ENCODE measurements at regions not wholly inside any gene's neighbourhood (a gene's known extent, or its start where the extent isn't known, plus 50 kb on each side); places are given as distances from the start of the nearest gene placed in this dataset.

GRCh38 chr6:134706153-134706552 lies 243.7 kb downstream of the ALDH8A1 start:
- no peaks in the 10 kb centered on the region for H3K4me1 Mint-ChIP-seq
- ChIA-PET CTCF (interaction anchor here (0.9 kb wide), 1 partner anchor 35 kb away, joined by 3 read pairs; no protein-coding TSS in a partner anchor), POLR2A (no interaction called here)
- no peak for DNase-seq
- H3K9me3 Mint-ChIP-seq = no peaks in the 10 kb centered on the region
- no peak overlapping the region for H3K4me3 Mint-ChIP-seq
- peaks cover 13% of the 10 kb centered on the region for H3K27me3 Mint-ChIP-seq
- H3K27ac Mint-ChIP-seq = no peak overlapping the region
- no peaks in the 10 kb centered on the region for H3K36me3 Mint-ChIP-seq (ENCODE audit: low read depth)

GRCh38 chr6:134703206-134703605 lies 246.7 kb downstream of the ALDH8A1 start:
- ChIA-PET POLR2A (no interaction called here), CTCF (no interaction called here)
- no peak overlapping the region for H3K4me3 Mint-ChIP-seq
- peaks cover 11% of the 10 kb centered on the region for H3K27me3 Mint-ChIP-seq
- H3K9me3 Mint-ChIP-seq = no peaks in the 10 kb centered on the region
- H3K27ac Mint-ChIP-seq = no peak overlapping the region
- no peaks in the 10 kb centered on the region for H3K4me1 Mint-ChIP-seq
- no peak for DNase-seq
- H3K36me3 Mint-ChIP-seq (ENCODE audit: low read depth) = no peaks in the 10 kb centered on the region

- CTCF ChIA-PET = no interaction called here
- H3K4me3 Mint-ChIP-seq = no peak overlapping the region
- no peaks in the 10 kb centered on the region for H3K36me3 Mint-ChIP-seq (ENCODE audit: low read depth)
- POLR2A ChIA-PET = no interaction called here
- peaks cover 6% of the 10 kb centered on the region for H3K27me3 Mint-ChIP-seq
- no peak for DNase-seq
- H3K27ac Mint-ChIP-seq = no peak overlapping the region
- no peaks in the 10 kb centered on the region for H3K9me3 Mint-ChIP-seq
- no peaks in the 10 kb centered on the region for H3K4me1 Mint-ChIP-seq
Observed at GRCh38 chr6:134702279-134702678, 247.6 kb downstream of the ALDH8A1 start.

GRCh38 chr6:134701301-134701700 lies 248.6 kb downstream of the ALDH8A1 start:
- no peaks in the 10 kb centered on the region for H3K4me1 Mint-ChIP-seq
- peaks cover 3% of the 10 kb centered on the region for H3K27me3 Mint-ChIP-seq
- POLR2A ChIA-PET = no interaction called here
- CTCF ChIA-PET = no interaction called here
- DNase-seq = no peak
- no peak overlapping the region for H3K27ac Mint-ChIP-seq
- H3K36me3 Mint-ChIP-seq (ENCODE audit: low read depth) = no peaks in the 10 kb centered on the region
- no peaks in the 10 kb centered on the region for H3K9me3 Mint-ChIP-seq
- no peak overlapping the region for H3K4me3 Mint-ChIP-seq

GRCh38 chr6:134698228-134698627 lies 251.7 kb downstream of the ALDH8A1 start:
- H3K27ac Mint-ChIP-seq = no peak overlapping the region
- ChIA-PET CTCF (no interaction called here), POLR2A (no interaction called here)
- H3K9me3 Mint-ChIP-seq = no peaks in the 10 kb centered on the region
- no peaks in the 10 kb centered on the region for H3K36me3 Mint-ChIP-seq (ENCODE audit: low read depth)
- no peak for DNase-seq
- no peaks in the 10 kb centered on the region for H3K4me1 Mint-ChIP-seq
- H3K27me3 Mint-ChIP-seq = peaks cover 13% of the 10 kb centered on the region
- H3K4me3 Mint-ChIP-seq = no peak overlapping the region

- Mint-ChIP-seq H3K36me3 (ENCODE audit: low read depth) (no peaks in the 10 kb centered on the region), H3K4me3 (no peak overlapping the region), H3K27me3 (peaks cover 34% of the 10 kb centered on the region), H3K9me3 (no peaks in the 10 kb centered on the region), H3K4me1 (no peaks in the 10 kb centered on the region), H3K27ac (no peak overlapping the region)
- ChIA-PET POLR2A (no interaction called here), CTCF (no interaction called here)
- DNase-seq = no peak
Observed at GRCh38 chr6:134692008-134692407, 257.9 kb downstream of the ALDH8A1 start.

- Mint-ChIP-seq H3K4me1 (no peaks in the 10 kb centered on the region), H3K9me3 (no peaks in the 10 kb centered on the region), H3K27me3 (peaks cover 31% of the 10 kb centered on the region), H3K36me3 (ENCODE audit: low read depth) (no peaks in the 10 kb centered on the region), H3K27ac (no peak overlapping the region), H3K4me3 (no peak overlapping the region)
- no peak for DNase-seq
- ChIA-PET CTCF (interaction anchor here (0.7 to 1.8 kb wide), 2 partner anchors 11 to 249 kb away, joined by 4 to 5 read pairs; no protein-coding TSS in a partner anchor), POLR2A (no interaction called here)
Observed at GRCh38 chr6:134691180-134691579, 258.7 kb downstream of the ALDH8A1 start.

- no peak for DNase-seq
- Mint-ChIP-seq H3K4me1 (no peaks in the 10 kb centered on the region), H3K27ac (no peak overlapping the region), H3K4me3 (no peak overlapping the region), H3K27me3 (peaks cover 30% of the 10 kb centered on the region), H3K9me3 (no peaks in the 10 kb centered on the region), H3K36me3 (ENCODE audit: low read depth) (no peaks in the 10 kb centered on the region)
- ChIA-PET POLR2A (no interaction called here), CTCF (interaction anchor here (1.8 kb wide), 1 partner anchor 10 kb away, joined by 4 read pairs; no protein-coding TSS in a partner anchor)
Observed at GRCh38 chr6:134690048-134690447, 259.9 kb downstream of the ALDH8A1 start.

- POLR2A ChIA-PET = no interaction called here
- no peaks in the 10 kb centered on the region for H3K9me3 Mint-ChIP-seq
Observed at GRCh38 chr6:134689641-134690040, 260.3 kb downstream of the ALDH8A1 start.

GRCh38 chr6:134689177-134689576 lies 260.7 kb downstream of the ALDH8A1 start:
- no peak for DNase-seq
- Mint-ChIP-seq H3K4me1 (no peaks in the 10 kb centered on the region), H3K36me3 (ENCODE audit: low read depth) (no peaks in the 10 kb centered on the region), H3K27me3 (peaks cover 25% of the 10 kb centered on the region), H3K4me3 (no peak overlapping the region), H3K27ac (no peak overlapping the region), H3K9me3 (no peaks in the 10 kb centered on the region)
- CTCF ChIA-PET = no interaction called here
- POLR2A ChIA-PET = no interaction called here

More at GRCh38 chr6:134689641-134690040, 260.3 kb downstream of the ALDH8A1 start:
- Mint-ChIP-seq H3K27me3 (peaks cover 27% of the 10 kb centered on the region), H3K27ac (no peak overlapping the region), H3K4me3 (no peak overlapping the region), H3K4me1 (no peaks in the 10 kb centered on the region), H3K36me3 (ENCODE audit: low read depth) (no peaks in the 10 kb centered on the region)
- CTCF ChIA-PET = interaction anchor here (1.8 kb wide), 1 partner anchor 9 kb away, joined by 4 read pairs; no protein-coding TSS in a partner anchor
- no peak for DNase-seq

GRCh38 chr6:134686071-134686470 lies 263.8 kb downstream of the ALDH8A1 start:
- ChIA-PET CTCF (interaction anchor here (0.6 kb wide), 3 partner anchors 42 to 241 kb away, joined by 3 read pairs; no protein-coding TSS in a partner anchor), POLR2A (no interaction called here)
- no peaks in the 10 kb centered on the region for H3K4me1 Mint-ChIP-seq
- H3K36me3 Mint-ChIP-seq (ENCODE audit: low read depth) = no peaks in the 10 kb centered on the region
- no peak for DNase-seq
- no peak overlapping the region for H3K27ac Mint-ChIP-seq
- peaks cover 8% of the 10 kb centered on the region for H3K27me3 Mint-ChIP-seq
- no peaks in the 10 kb centered on the region for H3K9me3 Mint-ChIP-seq
- no peak overlapping the region for H3K4me3 Mint-ChIP-seq

GRCh38 chr6:134684423-134684795 lies 265.5 kb downstream of the ALDH8A1 start:
- POLR2A ChIA-PET = no interaction called here
- Mint-ChIP-seq H3K4me3 (no peak overlapping the region), H3K27ac (no peak overlapping the region), H3K27me3 (peaks cover 6% of the 10 kb centered on the region), H3K9me3 (no peaks in the 10 kb centered on the region), H3K4me1 (peaks cover 4% of the 10 kb centered on the region), H3K36me3 (ENCODE audit: low read depth) (no peaks in the 10 kb centered on the region)
- CTCF ChIA-PET = interaction anchor here (0.6 kb wide), 1 partner anchor 20 kb away, joined by 5 read pairs; no protein-coding TSS in a partner anchor
- DNase-seq = no peak

- Mint-ChIP-seq H3K4me3 (no peak overlapping the region), H3K27ac (no peak overlapping the region), H3K27me3 (peaks cover 4% of the 10 kb centered on the region), H3K4me1 (peaks cover 4% of the 10 kb centered on the region), H3K36me3 (ENCODE audit: low read depth) (no peaks in the 10 kb centered on the region), H3K9me3 (no peaks in the 10 kb centered on the region)
- DNase-seq = no peak
- CTCF ChIA-PET = interaction anchor here (0.6 kb wide), 1 partner anchor 21 kb away, joined by 5 read pairs; no protein-coding TSS in a partner anchor
- POLR2A ChIA-PET = no interaction called here
Observed at GRCh38 chr6:134683783-134684422, 266.0 kb downstream of the ALDH8A1 start.

GRCh38 chr6:134680433-134680832 lies 269.5 kb downstream of the ALDH8A1 start:
- peaks cover 4% of the 10 kb centered on the region for H3K4me1 Mint-ChIP-seq
- POLR2A ChIA-PET = no interaction called here
- H3K36me3 Mint-ChIP-seq (ENCODE audit: low read depth) = no peaks in the 10 kb centered on the region
- H3K27me3 Mint-ChIP-seq = peaks cover 2% of the 10 kb centered on the region
- no peak for DNase-seq
- H3K9me3 Mint-ChIP-seq = no peaks in the 10 kb centered on the region
- H3K4me3 Mint-ChIP-seq = no peak overlapping the region
- H3K27ac Mint-ChIP-seq = no peak overlapping the region
- CTCF ChIA-PET = interaction anchor here (1.7 kb wide), 1 partner anchor 10 kb away, joined by 4 read pairs; no protein-coding TSS in a partner anchor

All from activated CD4-positive, alpha-beta T cell treated with anti-CD3 and anti-CD28 coated beads, Interleukin-2, amount 10 ng/mL, durations not matched to agents 7 days and 5 days (primary cell).